GM12892 (cell line): ENCODE measurements at regions not wholly inside any gene's neighbourhood (a gene's known extent, or its start where the extent isn't known, plus 50 kb on each side); places are given as distances from the start of the nearest gene placed in this dataset.

Experiments used
- POLR2AphosphoS5 ChIP-seq: IDR thresholded peaks from 2 replicates; pipeline ENCODE4 v1.6.1; 2011; ENCODE audit warnings: low read depth, low read length, control low read depth
- TAF1 ChIP-seq: IDR thresholded peaks from 2 replicates; pipeline ENCODE4 v1.6.1; 2011; ENCODE audit warnings: low read depth, mild to moderate bottlenecking, control low read depth, low read length, borderline replicate concordance

DNA sequence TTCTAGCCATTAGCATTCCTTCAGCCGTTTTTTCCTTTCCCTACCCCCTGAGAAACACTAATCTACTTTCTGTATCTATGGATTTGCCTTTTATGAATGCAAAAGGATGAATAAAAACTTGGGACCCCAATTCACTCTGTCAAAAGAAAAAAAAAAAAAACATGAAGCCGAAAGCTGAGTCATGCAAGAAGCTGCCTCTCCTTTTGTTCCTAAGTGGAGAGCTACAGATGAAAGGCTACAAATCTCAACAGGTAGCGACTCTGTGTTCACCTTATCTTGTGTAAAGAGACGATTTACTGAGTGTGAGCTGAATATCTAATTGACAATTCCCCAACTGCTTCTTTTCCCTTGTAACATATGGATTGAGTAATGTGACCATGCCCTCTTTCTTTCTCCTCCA, 1072.8 kb downstream of the UQCRFS1 start:
- TF ChIP-seq TAF1: no peak
- TF ChIP-seq POLR2AphosphoS5: no peak
